ENCODE measurements at regions not wholly inside any gene's neighbourhood (a gene's known extent, or its start where the extent isn't known, plus 50 kb on each side); places are given as distances from the start of the nearest gene placed in this dataset.
A peak's percentile ranks its signal among the peaks of the same experiment; 100 is the strongest.

DNA sequence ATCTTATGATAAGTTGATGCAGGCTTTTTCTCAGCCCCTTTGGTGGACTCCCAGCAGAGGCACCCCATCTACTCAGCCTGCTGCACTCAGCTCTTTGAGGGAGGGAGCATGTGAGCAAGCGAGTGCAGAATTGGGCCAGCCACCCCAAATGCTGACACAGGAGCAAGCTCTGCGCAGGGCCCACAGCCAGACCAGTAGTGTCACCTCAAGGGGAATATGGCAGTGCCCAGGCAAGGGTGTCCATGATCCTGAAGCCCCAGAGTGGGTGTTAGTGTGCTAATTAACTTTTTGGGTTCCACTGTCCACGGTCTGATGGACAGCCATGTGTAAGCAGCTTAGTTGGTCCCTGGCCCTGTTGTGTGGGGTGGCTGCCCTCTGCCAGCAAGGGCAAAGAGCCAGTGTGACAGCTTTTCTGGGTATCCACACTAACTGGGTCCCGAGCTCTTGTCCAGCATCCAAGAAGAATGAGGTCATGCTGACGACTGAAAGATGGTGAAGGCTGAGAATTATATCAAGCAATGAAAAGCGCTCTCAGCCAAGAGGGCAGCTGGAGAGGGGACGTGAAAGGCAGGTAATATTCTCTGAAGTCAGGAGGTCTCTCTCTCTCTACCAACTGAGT, 898.3 kb upstream of the PCDH9 start:
- DNase-seq (ENCODE audit: low spot score): peak; percentile 78

DNA sequence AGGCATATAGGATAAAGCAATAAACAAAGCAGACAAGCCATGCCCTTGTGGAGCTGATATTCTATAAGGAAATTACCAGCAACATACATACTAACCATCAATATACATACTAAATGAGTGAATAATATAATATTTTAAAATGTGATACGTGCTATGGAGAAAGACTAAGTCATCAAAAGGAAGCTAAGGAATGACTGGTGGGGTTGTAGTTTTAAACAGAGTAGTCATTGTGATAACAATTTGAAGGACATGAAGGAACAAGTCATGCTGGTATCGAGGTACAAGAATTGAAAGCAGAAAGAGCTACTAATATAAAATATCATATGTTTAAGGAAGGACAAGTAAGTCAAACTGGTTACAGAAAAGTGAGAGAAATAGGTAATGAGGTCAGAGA, 894.9 kb upstream of the PCDH9 start:
- no peak for DNase-seq (ENCODE audit: low spot score)

DNA sequence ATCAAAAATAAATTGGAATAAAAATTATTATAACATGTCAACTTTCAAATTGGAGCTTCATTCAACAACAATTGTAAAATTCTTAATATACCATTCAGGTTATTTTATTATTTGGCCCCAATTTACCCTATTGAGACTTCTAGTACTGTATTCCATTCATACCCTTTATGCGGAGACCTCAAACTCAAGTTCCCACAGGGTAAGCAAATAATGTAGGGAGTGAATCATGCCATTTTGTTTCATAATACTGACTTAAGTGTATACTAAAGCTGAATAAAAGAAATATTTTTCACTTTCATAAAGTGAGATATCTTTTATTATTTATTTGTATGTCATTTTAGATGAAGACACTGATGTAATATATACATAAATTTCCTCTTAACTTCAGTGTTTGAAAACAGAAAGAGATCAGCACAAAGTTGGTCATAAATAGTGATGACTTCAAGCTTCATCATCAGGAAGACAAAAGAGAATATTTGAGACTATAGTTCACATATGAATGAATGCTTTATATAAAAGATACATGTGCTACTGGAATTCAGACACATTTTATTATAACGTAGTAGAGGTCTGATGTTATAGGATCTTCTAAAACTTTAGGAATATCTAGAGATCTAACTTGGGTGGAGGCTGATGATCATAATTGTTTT, 894.4 kb upstream of the PCDH9 start:
- no peak for DNase-seq (ENCODE audit: low spot score)

DNA sequence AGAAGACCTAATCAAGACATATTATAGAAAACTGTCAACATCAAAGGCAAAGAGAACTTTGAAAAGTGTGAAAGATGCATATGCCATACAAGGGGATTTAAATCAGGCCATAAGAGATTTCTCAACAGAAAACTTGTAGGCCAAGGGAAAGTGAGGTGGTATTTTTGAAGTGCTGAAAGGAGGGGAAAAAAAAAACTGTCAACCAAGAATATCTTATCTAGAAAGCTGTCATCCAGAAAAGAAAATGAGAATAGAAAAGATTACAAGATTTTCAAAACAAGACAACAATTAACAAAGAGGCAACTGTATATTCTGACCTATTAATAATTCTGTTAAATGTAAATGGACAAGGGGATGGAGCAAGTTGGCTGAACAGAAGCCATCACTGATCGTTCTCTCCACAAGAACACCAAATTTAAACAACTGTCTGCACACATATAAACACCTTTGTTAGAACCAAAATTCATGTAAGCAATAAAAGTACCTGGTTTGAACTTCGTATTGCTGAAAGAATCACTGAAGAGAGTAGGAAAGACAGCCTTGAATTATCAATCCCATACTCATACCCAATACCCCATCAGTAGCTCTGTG, 880.1 kb upstream of the PCDH9 start:
- DNase-seq (ENCODE audit: low spot score): no peak

DNA sequence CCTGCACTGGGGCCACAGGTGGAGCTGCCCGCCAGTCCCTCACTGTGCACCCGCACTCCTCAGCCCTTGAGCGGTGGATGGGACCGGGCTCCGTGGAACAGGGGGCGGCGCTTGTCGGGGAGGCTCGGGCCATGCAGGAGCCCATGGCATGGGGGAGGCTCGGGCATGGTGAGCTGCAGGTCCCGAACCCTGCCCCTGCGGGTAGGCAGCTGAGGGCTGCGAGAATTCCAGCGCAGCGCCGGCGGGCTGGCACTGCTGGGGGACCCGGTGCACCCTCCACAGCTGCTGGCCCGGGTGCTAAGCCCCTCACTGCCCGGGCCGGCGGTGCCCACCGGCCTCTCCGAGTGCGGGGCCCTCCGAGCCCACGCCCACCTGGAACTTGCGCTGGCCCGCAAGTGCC, 877.5 kb upstream of the PCDH9 start:
- no peak for DNase-seq (ENCODE audit: low spot score)

DNA sequence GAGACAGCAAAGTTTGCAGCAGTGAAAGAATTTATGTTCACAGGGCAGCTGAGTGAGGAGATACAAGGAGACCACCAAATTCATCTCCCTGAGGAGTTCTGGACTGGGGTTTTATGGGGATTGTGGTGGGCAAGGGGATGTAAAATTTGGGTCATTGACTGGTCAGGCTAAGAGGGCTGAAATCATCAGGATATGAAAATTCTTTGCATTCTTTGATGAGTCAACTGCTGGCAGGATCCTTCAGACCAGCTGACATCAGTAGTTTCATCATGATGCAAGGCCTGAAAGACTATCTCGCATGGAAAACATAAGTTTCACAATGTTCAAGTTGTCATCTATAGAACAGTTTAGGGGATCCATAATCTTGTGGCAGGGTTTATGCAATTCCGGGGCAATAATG, 869.5 kb upstream of the PCDH9 start:
- DNase-seq (ENCODE audit: low spot score): no peak

DNA sequence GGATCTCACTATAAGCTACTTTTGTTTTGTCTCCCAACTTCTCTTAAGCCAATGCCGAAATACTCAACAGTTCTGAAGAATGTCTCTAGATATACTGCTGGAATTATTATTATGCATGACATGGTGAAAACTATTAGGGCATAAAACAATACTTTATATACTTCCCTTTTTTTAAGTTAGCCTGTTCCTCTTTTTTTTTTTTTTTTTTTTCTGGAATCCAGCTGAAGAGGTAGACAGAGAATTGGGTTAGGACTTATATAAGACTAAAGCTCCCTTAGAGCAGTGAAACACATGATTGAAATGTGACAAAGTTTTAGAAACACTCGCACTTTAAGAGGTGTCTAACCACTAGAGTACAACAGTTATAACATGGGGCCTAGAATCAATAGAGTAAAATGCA, 850.9 kb upstream of the PCDH9 start:
- DNase-seq (ENCODE audit: low spot score): no peak

DNA sequence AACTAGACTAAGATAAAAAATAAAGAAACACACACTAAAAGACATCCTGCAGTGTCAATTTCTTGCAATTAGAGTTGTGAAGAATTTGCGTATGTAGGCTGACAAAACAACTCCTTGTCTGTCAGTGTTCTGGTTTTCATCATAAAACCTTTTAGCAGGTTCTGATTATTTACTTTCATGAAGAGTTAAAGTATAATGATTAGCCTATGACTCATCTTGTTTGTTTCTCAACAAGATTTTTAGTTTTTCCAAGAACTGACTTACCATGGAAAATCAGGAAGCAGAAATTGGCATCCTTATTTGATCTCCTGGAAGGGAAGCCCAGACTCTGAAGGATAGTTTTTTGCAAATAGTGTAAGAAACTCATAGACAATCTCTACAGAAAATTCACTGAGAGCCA, 848.7 kb upstream of the PCDH9 start:
- DNase-seq (ENCODE audit: low spot score): no peak

DNA sequence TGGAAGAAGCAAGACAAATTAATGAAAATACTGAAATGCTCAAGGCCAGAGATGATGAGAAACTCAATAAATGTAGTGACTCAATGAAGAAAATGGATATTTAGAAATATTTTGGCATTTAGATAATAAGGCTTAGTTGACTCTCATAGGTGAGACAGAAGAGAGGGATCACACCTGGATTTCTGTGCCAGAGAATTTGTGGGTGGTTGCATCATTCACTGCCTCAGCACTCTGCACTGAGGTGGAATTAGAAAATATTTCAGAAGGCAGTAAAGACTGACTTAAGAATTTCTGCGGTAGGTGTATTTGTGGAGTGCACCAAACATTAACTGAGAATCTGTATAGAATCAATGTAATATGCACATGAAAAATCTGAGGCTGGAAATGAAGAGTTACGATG, 848.3 kb upstream of the PCDH9 start:
- no peak for DNase-seq (ENCODE audit: low spot score)

DNA sequence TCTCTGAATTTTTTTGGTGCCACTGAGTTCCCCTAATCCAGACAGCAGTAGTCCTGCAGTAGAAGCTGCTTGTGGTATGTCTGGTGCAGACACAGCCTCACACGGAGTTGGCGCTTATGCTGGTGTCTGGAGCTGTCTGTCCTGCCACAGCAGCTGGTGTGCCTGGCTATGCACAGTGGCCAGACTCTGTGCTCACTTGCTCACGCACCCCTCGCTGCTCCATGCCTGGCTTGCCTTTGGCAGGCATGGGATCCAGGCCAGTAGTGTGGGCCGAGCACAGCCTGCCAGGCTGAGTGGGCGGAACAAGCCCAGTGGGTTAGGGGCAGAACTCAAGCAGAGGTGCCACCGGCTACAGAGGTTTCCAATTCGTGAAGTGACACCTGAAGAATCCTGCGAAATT, 845.9 kb upstream of the PCDH9 start:
- DNase-seq (ENCODE audit: low spot score): no peak

DNA sequence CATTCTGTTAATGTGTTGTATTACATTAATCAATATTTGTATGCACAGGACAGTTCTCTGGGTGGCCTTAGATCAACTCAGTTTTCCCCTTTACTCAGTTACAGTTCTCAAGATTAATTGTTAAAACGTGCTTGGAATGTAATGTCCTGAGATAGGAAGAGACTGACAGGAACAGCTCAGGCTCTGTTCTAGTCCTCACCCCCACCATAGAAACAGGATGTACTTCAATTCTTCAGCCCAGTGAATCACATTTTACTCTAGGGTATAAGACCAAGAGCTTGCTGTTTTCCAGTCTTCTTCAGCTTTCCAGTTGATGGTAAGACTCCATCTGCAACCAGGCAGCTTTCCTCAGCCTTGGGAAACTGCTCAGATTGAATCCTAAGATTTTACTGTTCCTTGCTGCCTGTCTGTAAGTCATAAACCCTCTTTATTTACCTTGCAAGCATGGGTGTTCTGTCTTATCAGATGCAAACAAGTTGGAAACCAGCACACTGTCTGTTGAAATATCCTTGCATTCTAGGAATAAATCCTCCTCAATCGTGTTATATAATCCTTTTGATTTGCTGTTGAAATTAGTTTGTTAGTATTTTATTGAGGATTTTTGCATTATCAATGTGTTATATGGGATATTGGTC, 836.9 kb upstream of the PCDH9 start:
- no peak for DNase-seq (ENCODE audit: low spot score)

DNA sequence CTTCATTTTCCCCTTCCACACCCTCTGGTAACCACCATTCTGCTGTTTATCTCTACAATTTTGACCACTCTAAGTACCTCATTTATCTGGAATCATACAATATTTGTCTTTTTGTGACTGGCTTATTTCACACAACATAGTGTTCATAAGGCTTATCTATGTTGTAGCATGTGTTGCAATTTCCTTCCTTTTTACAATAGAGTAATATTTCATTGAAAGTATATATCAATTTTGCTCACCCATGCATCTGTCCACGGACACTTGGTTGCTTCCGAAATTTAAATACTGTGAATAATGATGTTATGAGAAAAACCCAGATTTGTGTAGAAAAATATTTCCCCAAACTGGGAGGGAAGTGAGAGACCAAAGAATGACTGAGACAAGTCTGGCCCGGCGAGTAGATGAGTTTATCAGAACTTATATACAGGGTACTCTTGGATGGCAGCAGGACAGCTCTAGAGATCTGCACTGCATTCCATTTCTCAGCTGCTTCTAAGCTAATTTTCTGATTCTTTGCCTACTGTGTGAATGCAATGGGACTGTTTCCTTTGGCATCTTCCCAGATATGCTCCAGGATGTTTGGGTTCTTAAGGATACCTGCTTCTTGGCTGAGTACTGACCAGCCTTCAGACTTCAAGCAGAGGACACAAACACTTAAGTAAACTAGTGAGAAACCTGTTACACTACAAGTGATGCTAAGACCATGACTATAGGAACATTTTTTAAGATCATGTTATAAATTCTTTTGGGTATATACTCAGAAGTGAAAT, 834.0 kb upstream of the PCDH9 start:
- DNase-seq (ENCODE audit: low spot score): no peak

DNA sequence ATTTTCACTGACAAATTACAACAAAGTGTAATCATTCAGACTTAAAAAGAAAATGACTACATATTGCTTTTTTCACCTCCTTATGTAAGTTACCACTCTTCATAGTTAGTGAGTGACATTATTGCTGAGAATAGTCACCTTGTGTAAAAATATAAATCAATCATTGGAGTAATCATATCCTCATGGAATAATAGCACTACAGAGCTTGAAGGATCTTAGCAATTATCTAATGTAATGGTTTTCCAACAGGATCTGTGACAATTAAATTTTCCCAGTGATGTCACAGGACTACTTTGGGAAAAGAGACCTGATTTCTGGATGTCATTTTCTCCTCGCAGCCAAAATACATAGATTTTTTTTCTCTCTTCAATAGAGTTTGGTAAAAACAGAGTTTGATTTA, 833.0 kb upstream of the PCDH9 start:
- DNase-seq (ENCODE audit: low spot score): no peak

DNA sequence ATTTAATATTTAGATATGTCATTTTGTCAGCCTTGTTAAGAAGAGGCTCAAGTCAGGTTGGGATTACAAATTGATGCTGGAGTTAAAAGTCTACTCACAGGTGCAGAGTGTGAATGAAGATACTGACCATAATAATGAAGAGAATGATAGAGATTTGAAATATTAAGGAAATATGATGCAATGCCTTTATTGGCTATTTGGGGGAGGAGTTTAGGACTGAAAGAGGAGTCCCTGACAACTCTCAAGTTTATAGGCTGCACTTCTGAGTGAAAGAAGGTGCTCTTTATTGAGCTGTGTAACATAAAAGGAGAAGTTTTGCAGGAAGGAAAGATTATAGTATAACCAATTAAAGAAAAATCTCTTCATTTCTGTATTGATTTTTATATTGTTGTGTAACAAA, 827.7 kb upstream of the PCDH9 start:
- DNase-seq (ENCODE audit: low spot score): no peak

DNA sequence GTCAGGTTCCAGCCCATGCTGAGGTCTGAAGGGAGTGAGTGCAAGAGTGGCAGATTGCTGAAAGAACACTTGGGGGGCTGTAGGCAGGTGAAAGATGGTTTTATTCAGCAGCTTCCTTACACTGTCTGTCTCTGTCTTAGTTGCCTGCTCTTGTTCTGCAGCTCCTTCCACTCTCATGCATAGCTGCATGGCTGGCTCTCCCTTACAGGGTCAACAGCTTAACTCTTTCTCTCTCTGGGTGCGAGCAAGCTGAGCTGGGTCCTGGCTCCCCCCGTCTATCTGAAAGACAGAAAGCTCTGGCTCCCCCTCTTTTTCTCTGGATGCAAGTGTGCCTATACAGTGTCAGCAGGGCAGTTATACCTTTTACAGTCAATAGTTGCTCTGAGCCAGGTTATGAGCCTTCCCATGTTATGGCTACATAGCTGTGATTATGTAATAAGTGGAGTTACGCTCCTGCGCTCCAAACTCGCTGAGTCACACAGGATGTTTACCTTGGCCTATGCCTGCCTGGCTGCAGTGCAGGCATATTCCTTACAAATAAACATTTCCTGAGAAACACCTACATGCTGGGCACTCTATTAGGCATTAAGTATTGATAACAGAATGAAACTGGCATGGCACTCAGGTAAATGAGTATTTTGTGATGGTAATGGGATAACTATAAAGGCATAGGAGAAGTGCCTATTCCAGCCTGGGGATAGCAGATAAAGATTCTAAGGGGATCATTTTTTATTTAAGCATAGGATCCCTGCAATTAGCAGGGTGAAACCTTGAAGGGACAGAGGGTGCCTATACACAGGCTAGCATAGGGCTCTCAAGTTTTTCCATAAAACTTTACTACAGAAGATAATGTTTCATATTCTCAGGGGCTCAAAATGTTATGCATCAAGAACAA, 826.9 kb upstream of the PCDH9 start:
- no peak for DNase-seq (ENCODE audit: low spot score)

DNA sequence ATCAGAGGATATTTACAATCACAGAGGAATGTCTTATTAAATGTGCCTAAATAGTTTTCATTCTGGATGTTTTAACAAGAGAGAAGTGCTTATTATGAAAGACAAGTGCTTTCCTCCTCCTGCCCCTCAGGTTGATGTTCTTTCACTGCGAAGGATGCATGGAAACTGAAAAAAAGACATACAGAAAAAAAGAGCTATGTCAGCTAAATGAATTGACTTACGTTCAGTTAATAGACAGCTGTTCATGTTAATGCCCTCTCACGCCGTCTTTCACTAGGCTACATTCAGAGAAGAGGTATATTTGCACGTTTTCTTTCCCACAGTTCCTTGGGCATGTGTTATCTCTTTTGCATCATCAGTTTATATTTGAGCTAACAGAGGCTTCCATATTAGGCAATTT, 821.8 kb upstream of the PCDH9 start:
- DNase-seq (ENCODE audit: low spot score): no peak

DNA sequence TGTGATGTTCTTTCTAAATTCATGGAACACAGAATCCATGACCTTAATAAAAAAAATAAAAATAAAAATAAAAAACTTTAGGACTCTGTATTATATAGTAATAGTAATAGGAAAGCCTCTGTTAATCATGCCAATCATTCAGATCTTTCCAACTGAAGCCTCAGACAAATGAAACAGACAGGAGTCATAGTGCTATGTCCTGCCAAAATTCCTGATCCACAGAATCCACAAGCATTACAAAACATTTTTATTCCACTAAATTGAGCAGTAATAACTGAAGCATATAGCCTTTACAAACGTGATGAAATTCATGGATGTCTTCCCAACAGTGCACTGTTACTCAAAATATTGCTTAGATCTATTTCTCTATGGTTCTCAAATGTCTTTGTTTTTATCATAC, 820.6 kb upstream of the PCDH9 start:
- DNase-seq (ENCODE audit: low spot score): no peak

DNA sequence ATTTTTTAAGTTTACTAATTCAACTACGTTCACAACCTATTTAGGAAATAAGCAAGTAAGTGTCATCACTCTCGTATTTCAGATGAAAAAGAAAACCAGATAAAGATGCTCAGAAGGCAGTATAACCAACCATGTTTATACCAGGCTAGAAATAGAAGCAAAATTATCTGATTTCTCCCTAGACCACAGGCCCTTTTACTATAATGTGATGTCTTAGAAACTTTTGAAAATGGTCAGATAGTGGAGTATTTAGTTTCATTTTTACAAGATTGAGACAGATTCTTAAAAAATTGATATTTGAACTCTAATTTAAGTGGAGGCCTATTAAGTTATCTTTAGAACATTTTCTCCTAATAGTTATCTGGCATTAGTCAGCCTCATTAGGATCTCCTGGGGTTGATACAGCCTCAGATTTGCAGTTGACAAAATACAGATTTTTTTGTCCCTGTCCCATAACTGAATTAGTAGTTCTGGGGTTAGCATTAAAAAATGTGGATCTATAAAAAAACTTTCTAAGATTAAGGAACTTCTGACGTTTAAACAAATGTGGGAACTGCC, 818.7 kb upstream of the PCDH9 start:
- no peak for DNase-seq (ENCODE audit: low spot score)

DNA sequence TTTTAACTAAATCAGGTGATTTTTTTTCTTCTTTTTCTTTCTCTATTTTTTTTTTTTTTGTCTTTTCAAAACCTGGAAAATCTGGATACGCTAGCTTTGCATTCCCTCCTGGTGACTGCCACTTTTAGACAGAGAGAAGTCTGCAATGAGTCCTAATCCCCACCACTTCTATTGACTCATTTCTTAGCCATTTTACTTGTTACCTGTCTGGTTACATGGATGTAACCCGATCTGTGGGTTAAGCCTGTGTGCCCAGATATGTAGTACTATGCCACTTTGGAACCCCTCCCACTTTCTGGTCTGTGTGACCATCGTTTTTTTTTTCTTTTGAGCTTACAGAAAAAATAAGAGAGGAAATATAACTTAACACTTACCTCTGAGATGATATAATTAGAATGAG, 817.8 kb upstream of the PCDH9 start:
- DNase-seq (ENCODE audit: low spot score): no peak

DNA sequence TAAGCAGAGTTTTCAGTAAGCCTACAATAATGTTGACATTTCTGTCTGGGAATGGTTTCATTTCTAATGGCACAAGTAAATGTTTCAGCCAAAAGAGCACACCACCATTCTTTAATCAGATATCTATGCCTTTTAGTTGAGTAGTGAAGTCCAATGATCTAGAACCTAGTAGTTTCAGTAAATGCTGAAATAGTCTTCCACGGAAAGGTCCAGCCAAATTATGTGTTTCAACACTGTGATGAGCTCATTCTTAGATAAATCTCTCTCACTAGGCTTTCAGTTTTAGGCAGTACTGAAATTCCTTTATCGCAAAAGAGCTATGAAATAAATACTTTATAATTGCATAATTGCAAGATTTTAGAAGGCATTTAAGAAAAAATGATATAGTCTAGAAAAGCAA, 816.8 kb upstream of the PCDH9 start:
- DNase-seq (ENCODE audit: low spot score): no peak

DNA sequence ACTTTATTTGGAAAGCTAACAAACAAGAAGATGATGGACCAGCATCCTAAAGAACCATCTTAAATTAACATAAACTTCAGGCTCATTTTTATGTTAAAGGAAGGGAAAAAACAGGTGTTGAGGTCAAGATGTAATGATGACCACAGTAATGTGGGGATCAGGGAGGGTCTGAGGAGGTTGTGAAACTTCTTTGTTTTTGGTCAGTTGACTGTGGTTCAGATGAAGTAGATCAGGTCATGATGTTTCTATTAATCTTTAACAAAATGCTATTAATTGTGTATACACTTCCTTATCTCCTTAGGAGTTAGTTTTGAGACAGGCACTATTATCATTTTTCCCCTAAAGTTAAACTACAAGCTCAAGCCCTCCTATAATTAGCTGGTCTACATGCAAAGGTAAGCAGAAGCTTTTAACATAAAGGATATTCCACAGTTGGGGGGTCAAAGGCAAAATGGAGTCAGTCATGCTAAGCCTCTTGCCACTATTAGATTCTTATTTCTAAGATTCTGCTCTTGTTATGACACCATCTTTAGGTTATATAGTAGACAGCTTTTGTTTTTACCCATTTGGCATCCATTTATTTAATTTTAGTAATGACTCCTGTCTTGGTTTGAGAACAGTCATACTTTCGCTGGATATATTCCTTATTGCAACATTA, 800.1 kb upstream of the PCDH9 start:
- no peak for DNase-seq (ENCODE audit: low spot score)
